ENCODE measurements at regions not wholly inside any gene's neighbourhood (a gene's known extent, or its start where the extent isn't known, plus 50 kb on each side); places are given as distances from the start of the nearest gene placed in this dataset.
"Not testable (repeated sequence)": the region's sequence is repeated elsewhere in the genome, so short reads cannot be mapped to it uniquely, and the experiment has no call there.

DNA sequence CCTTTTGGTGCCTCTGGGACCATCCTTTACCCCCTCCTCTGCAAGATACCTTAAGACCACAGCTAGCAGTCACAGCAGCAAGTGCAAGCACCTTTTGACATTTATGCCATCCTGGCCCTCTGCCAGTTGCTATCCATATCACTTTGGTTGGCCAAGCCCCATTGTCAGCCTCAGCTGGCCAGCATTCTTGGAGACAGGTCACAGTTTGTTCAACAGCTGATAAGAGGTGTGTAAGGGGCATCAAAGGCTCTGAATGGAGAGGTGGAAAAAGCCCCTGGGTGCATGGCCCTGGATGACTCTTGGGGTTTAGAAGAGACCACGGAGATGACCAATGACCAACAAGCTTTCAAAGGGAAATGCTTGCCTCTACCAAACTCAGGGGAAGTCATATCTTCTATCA is 133.6 kb upstream of the MAMLD1 start:
- 33 to 75% (median 73%) methylated on average over 1 of the region's 1 CpG for WGBS, 3 donors

GRCh38 chrX:150230952-150231351 is 132.2 kb upstream of the MAMLD1 start:
- 76 to 83% (median 82%) methylated on average over 5 to 6 of the region's 6 CpGs for WGBS, 3 donors
- H3K9me3 ChIP-seq (ENCODE audit: control insufficient read depth in 2 of 2, insufficient read depth in 1 of 2, low read depth in 1 of 2, low read length in 1 of 2); H3K4me3 ChIP-seq (ENCODE audit: low read depth in 1 of 3, low read length in 3 of 3); H3K4me1 ChIP-seq (ENCODE audit: control insufficient read depth in 3 of 3, insufficient read depth in 2 of 3, low read depth in 1 of 3, low read length in 2 of 3); H3K27ac ChIP-seq (ENCODE audit: low read depth in 1 of 3, low read length in 2 of 3); H3K27me3 ChIP-seq (ENCODE audit: control insufficient read depth in 3 of 3, insufficient read depth in 3 of 3, low read length in 3 of 3); DNase-seq; H3K36me3 ChIP-seq (ENCODE audit: control insufficient read depth in 3 of 3, insufficient read depth in 2 of 3, low read depth in 1 of 3, low read length in 3 of 3); FAIRE-seq: not testable (repeated sequence)

More for the DNA sequence above, 133.6 kb upstream of the MAMLD1 start:
- DNase-seq (no peak), FAIRE-seq (no peak)
- Histone ChIP-seq H3K27me3 (ENCODE audit: control insufficient read depth in 3 of 3, insufficient read depth in 3 of 3, low read length in 3 of 3) (no peaks in the 10 kb centered on the region), H3K27ac (ENCODE audit: low read depth in 1 of 3, low read length in 2 of 3) (no peak overlapping the region), H3K4me1 (ENCODE audit: control insufficient read depth in 3 of 3, insufficient read depth in 2 of 3, low read depth in 1 of 3, low read length in 2 of 3) (no peaks in the 10 kb centered on the region), H3K9me3 (ENCODE audit: control insufficient read depth in 2 of 2, insufficient read depth in 1 of 2, low read depth in 1 of 2, low read length in 1 of 2) (no peaks in the 10 kb centered on the region), H3K36me3 (ENCODE audit: control insufficient read depth in 3 of 3, insufficient read depth in 2 of 3, low read depth in 1 of 3, low read length in 3 of 3) (no peaks in the 10 kb centered on the region), H3K4me3 (ENCODE audit: low read depth in 1 of 3, low read length in 3 of 3) (no peak overlapping the region)

DNA sequence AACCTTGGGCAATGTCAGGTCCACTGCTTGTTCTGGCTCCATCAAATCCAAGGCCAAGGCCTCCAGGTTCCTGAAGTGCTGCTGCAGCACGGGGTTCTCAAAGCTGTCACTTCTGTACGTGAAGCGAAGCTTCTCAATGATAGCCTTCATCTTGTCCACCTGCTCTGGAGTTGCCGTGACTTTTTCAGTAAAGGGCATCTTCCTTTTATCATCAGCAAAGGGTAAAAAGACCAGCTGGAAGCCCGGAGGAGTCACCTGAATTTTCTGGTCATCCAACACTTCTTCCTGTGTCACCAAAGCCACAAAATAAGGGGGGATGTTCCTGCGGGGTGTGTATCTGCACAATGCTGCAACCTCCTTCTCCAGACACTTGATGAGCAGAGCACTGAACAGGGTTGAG is 131.7 kb upstream of the MAMLD1 start:
- H3K27ac ChIP-seq (ENCODE audit: low read depth in 1 of 3, low read length in 2 of 3); H3K4me3 ChIP-seq (ENCODE audit: low read depth in 1 of 3, low read length in 3 of 3); H3K4me1 ChIP-seq (ENCODE audit: control insufficient read depth in 3 of 3, insufficient read depth in 2 of 3, low read depth in 1 of 3, low read length in 2 of 3); DNase-seq; H3K27me3 ChIP-seq (ENCODE audit: control insufficient read depth in 3 of 3, insufficient read depth in 3 of 3, low read length in 3 of 3); FAIRE-seq; H3K36me3 ChIP-seq (ENCODE audit: control insufficient read depth in 3 of 3, insufficient read depth in 2 of 3, low read depth in 1 of 3, low read length in 3 of 3); H3K9me3 ChIP-seq (ENCODE audit: control insufficient read depth in 2 of 2, insufficient read depth in 1 of 2, low read depth in 1 of 2, low read length in 1 of 2): not testable (repeated sequence)
- whole genome bisulfite sequencing, 3 donors: 79 to 92% (median 91%) methylated on average over 6 of the region's 6 CpGs

GRCh38 chrX:150232222-150232621 is 130.9 kb upstream of the MAMLD1 start:
- not testable (repeated sequence) for H3K4me1 ChIP-seq (ENCODE audit: control insufficient read depth in 3 of 3, insufficient read depth in 2 of 3, low read depth in 1 of 3, low read length in 2 of 3); FAIRE-seq; H3K36me3 ChIP-seq (ENCODE audit: control insufficient read depth in 3 of 3, insufficient read depth in 2 of 3, low read depth in 1 of 3, low read length in 3 of 3); H3K4me3 ChIP-seq (ENCODE audit: low read depth in 1 of 3, low read length in 3 of 3); H3K27me3 ChIP-seq (ENCODE audit: control insufficient read depth in 3 of 3, insufficient read depth in 3 of 3, low read length in 3 of 3); H3K9me3 ChIP-seq (ENCODE audit: control insufficient read depth in 2 of 2, insufficient read depth in 1 of 2, low read depth in 1 of 2, low read length in 1 of 2); DNase-seq; H3K27ac ChIP-seq (ENCODE audit: low read depth in 1 of 3, low read length in 2 of 3)
- WGBS, 3 donors: 75 to 88% (median 83%) methylated on average over 5 of the region's 5 CpGs

DNA sequence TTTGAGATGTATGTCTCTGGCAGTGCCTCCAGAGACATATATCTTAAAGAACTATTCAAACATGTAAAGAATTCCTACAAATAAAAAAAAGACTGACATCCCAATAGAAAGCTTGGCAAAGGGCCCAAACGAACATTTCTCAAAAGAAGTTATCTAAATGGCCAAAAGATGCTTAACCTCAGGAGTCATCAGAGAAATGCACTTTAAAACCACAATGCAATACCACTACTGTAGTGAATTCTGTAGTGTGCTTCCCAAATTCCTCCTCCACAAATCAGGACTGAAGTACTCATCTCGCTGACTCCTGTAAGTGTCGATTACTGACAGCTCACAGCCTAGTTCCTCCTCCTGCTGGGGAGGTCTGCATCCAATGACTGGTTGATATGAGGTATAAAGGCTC is 129.0 kb upstream of the MAMLD1 start:
- H3K4me1 ChIP-seq (ENCODE audit: control insufficient read depth in 3 of 3, insufficient read depth in 2 of 3, low read depth in 1 of 3, low read length in 2 of 3): no peaks in the 10 kb centered on the region

DNA sequence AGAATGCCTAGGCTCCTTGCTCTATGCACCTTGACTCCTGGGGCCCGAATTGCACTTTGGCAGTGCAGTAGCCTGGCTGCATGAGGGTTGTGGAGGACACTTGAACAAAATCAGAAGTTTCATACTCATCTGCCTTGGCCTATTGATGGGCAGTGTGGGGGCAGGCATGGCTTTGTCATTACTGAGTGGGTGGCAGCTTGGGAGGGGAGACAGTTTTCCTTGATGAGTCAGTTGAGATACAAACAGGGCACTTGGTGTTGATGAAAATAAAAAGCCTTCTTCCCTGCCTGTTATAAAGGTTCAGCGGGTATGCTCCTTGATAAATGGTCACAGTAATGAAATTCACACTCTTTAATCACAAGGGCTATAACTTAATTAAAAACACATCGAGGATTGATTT is 126.8 kb upstream of the MAMLD1 start:
- DNase-seq: no peak
- H3K27me3 ChIP-seq (ENCODE audit: control insufficient read depth in 3 of 3, insufficient read depth in 3 of 3, low read length in 3 of 3): no peaks in the 10 kb centered on the region
- FAIRE-seq: no peak
- no peaks in the 10 kb centered on the region for H3K9me3 ChIP-seq (ENCODE audit: control insufficient read depth in 2 of 2, insufficient read depth in 1 of 2, low read depth in 1 of 2, low read length in 1 of 2)
- H3K27ac ChIP-seq (ENCODE audit: low read depth in 1 of 3, low read length in 2 of 3): no peak overlapping the region
- no peak overlapping the region for H3K4me3 ChIP-seq (ENCODE audit: low read depth in 1 of 3, low read length in 3 of 3)
- no peaks in the 10 kb centered on the region for H3K4me1 ChIP-seq (ENCODE audit: control insufficient read depth in 3 of 3, insufficient read depth in 2 of 3, low read depth in 1 of 3, low read length in 2 of 3)
- H3K36me3 ChIP-seq (ENCODE audit: control insufficient read depth in 3 of 3, insufficient read depth in 2 of 3, low read depth in 1 of 3, low read length in 3 of 3): no peaks in the 10 kb centered on the region
- whole genome bisulfite sequencing, 3 donors: 58 to 90% (median 80%) methylated on average over 3 of the region's 3 CpGs

More for the DNA sequence above, 129.0 kb upstream of the MAMLD1 start:
- no peaks in the 10 kb centered on the region for H3K27me3 ChIP-seq (ENCODE audit: control insufficient read depth in 3 of 3, insufficient read depth in 3 of 3, low read length in 3 of 3)
- H3K4me3 ChIP-seq (ENCODE audit: low read depth in 1 of 3, low read length in 3 of 3): no peak overlapping the region
- no peaks in the 10 kb centered on the region for H3K36me3 ChIP-seq (ENCODE audit: control insufficient read depth in 3 of 3, insufficient read depth in 2 of 3, low read depth in 1 of 3, low read length in 3 of 3)
- WGBS, 3 donors: 62 to 84% (median 79%) methylated on average over 3 of the region's 3 CpGs
- H3K9me3 ChIP-seq (ENCODE audit: control insufficient read depth in 2 of 2, insufficient read depth in 1 of 2, low read depth in 1 of 2, low read length in 1 of 2): no peaks in the 10 kb centered on the region
- FAIRE-seq (no peak), DNase-seq (no peak)
- H3K27ac ChIP-seq (ENCODE audit: low read depth in 1 of 3, low read length in 2 of 3): no peak overlapping the region

GRCh38 chrX:150238632-150239382 is 124.3 kb upstream of the MAMLD1 start:
- Histone ChIP-seq H3K27me3 (ENCODE audit: control insufficient read depth in 3 of 3, insufficient read depth in 3 of 3, low read length in 3 of 3) (no peaks in the 10 kb centered on the region), H3K27ac (ENCODE audit: low read depth in 1 of 3, low read length in 2 of 3) (no peak overlapping the region), H3K4me1 (ENCODE audit: control insufficient read depth in 3 of 3, insufficient read depth in 2 of 3, low read depth in 1 of 3, low read length in 2 of 3) (no peaks in the 10 kb centered on the region), H3K9me3 (ENCODE audit: control insufficient read depth in 2 of 2, insufficient read depth in 1 of 2, low read depth in 1 of 2, low read length in 1 of 2) (no peaks in the 10 kb centered on the region), H3K36me3 (ENCODE audit: control insufficient read depth in 3 of 3, insufficient read depth in 2 of 3, low read depth in 1 of 3, low read length in 3 of 3) (no peaks in the 10 kb centered on the region), H3K4me3 (ENCODE audit: low read depth in 1 of 3, low read length in 3 of 3) (no peak overlapping the region)
- FAIRE-seq: no peak
- WGBS, 3 donors: 65 to 68% (median 67%) methylated on average over 6 of the region's 6 CpGs
- no peak for DNase-seq

GRCh38 chrX:150239946-150240642 is 123.0 kb upstream of the MAMLD1 start:
- 76 to 95% (median 90%) methylated on average over 4 of the region's 4 CpGs for WGBS, 3 donors
- no peaks in the 10 kb centered on the region for H3K4me1 ChIP-seq (ENCODE audit: control insufficient read depth in 3 of 3, insufficient read depth in 2 of 3, low read depth in 1 of 3, low read length in 2 of 3)
- H3K9me3 ChIP-seq (ENCODE audit: control insufficient read depth in 2 of 2, insufficient read depth in 1 of 2, low read depth in 1 of 2, low read length in 1 of 2): no peaks in the 10 kb centered on the region
- H3K27ac ChIP-seq (ENCODE audit: low read depth in 1 of 3, low read length in 2 of 3): no peak overlapping the region
- no peak for FAIRE-seq
- no peak for DNase-seq
- no peak overlapping the region for H3K4me3 ChIP-seq (ENCODE audit: low read depth in 1 of 3, low read length in 3 of 3)
- no peaks in the 10 kb centered on the region for H3K27me3 ChIP-seq (ENCODE audit: control insufficient read depth in 3 of 3, insufficient read depth in 3 of 3, low read length in 3 of 3)
- no peaks in the 10 kb centered on the region for H3K36me3 ChIP-seq (ENCODE audit: control insufficient read depth in 3 of 3, insufficient read depth in 2 of 3, low read depth in 1 of 3, low read length in 3 of 3)

Data from small intestine (tissue), 7 donors.